Liver (tissue), 8 donors: ENCODE measurements at regions not wholly inside any gene's neighbourhood (a gene's known extent, or its start where the extent isn't known, plus 50 kb on each side); places are given as distances from the start of the nearest gene placed in this dataset.

ENCODE experiments used
- DNase-seq: peaks from one replicate; pipeline ENCODE4 v3.0.0-alpha.2; 2017; ENCODE audit warnings: low spot score
- H3K27ac ChIP-seq, 2 donors: one replicate each; pipeline ENCODE4 v1.7.0; 2013; ENCODE audit warnings: inconsistent platforms in 2 of 2, low read length in 2 of 2, control low read depth in 1 of 2, low read depth in 1 of 2, mild to moderate bottlenecking in 1 of 2
- H3K27me3 ChIP-seq, 4 donors: one replicate each; pipeline versions ENCODE4 v1.6.1 to v1.7.0; 2013; ENCODE audit warnings: low read length in 3 of 4, inconsistent platforms in 1 of 4, mild to moderate bottlenecking in 1 of 4, moderate library complexity in 1 of 4; ENCODE audit not compliant: control insufficient read depth in 4 of 4, insufficient read depth in 4 of 4
- H3K36me3 ChIP-seq, 4 donors: one replicate each; pipeline versions ENCODE4 v1.6.1 to v1.7.0; 2013; ENCODE audit warnings: low read length in 3 of 4, mild to moderate bottlenecking in 3 of 4, low read depth in 1 of 4, moderate library complexity in 1 of 4; ENCODE audit not compliant: control insufficient read depth in 4 of 4, insufficient read depth in 3 of 4
- H3K4me1 ChIP-seq, 4 donors: one replicate each; pipeline versions ENCODE4 v1.6.1 to v1.7.0; 2013; ENCODE audit warnings: low read length in 3 of 4, mild to moderate bottlenecking in 3 of 4, moderate library complexity in 1 of 4; ENCODE audit not compliant: control insufficient read depth in 4 of 4, insufficient read depth in 4 of 4
- H3K4me3 ChIP-seq, 3 donors: one replicate each; pipeline versions ENCODE4 v1.6.1 to v1.7.0; 2013; ENCODE audit warnings: low read length in 3 of 3, control low read depth in 1 of 3, low read depth in 1 of 3, mild to moderate bottlenecking in 1 of 3
- H3K9ac ChIP-seq, 2 donors: one replicate each; pipeline ENCODE4 v1.7.0; 2013; ENCODE audit warnings: low read length in 2 of 2, mild to moderate bottlenecking in 2 of 2, moderate library complexity in 2 of 2, control low read depth in 1 of 2, low read depth in 1 of 2
- H3K9me3 ChIP-seq, 4 donors: one replicate each; pipeline versions ENCODE4 v1.6.1 to v1.7.0; 2013; ENCODE audit warnings: low read length in 3 of 4; ENCODE audit not compliant: control insufficient read depth in 4 of 4
- ATF3 ChIP-seq: IDR thresholded peaks from 2 replicates; pipeline ENCODE4 v1.6.1; 2016; ENCODE audit warnings: antibody characterized with exemption
- CTCF ChIP-seq: fragments of 150-350 bp; IDR thresholded peaks from 2 replicates; pipeline ENCODE4 v1.5.1; 2017; ENCODE audit warnings: improper control_type of control experiment, low read depth, low read length; ENCODE audit not compliant: missing input control
- FOXA2 ChIP-seq: IDR thresholded peaks from 2 replicates; pipeline ENCODE4 v1.6.1; 2016; ENCODE audit warnings: antibody characterized with exemption
- GABPA ChIP-seq, 2 donors: IDR thresholded peaks in 1 of 2; conservative IDR thresholded peaks in 1 of 2; 2 replicates each; pipeline ENCODE4 v1.6.1; 2016; ENCODE audit warnings: antibody characterized with exemption in 2 of 2, mild to moderate bottlenecking in 1 of 2, moderate library complexity in 1 of 2
- HNF4A ChIP-seq, 2 donors: conservative IDR thresholded peaks; 2 replicates each; pipeline ENCODE4 v1.6.1; 2016; ENCODE audit warnings: antibody characterized with exemption in 2 of 2, mild to moderate bottlenecking in 2 of 2
- JUND ChIP-seq, 2 donors: IDR thresholded peaks; 2 replicates each; pipeline ENCODE4 v1.6.1; 2016; ENCODE audit warnings: antibody characterized with exemption in 2 of 2
- NR2F2 ChIP-seq: IDR thresholded peaks from 2 replicates; pipeline ENCODE4 v1.6.1; 2016; ENCODE audit warnings: antibody characterized with exemption
- RAD21 ChIP-seq, 2 donors: IDR thresholded peaks; 2 replicates each; pipeline ENCODE4 v1.6.1; 2016; ENCODE audit warnings: antibody characterized with exemption in 2 of 2, mild to moderate bottlenecking in 2 of 2
- RXRA ChIP-seq, 2 donors: IDR thresholded peaks; 2 replicates each; pipeline ENCODE4 v1.6.1; 2017 to 2018; ENCODE audit warnings: antibody characterized with exemption in 2 of 2, mild to moderate bottlenecking in 1 of 2
- ZBTB33 ChIP-seq: IDR thresholded peaks from 2 replicates; pipeline ENCODE4 v1.6.1; 2016; ENCODE audit warnings: antibody characterized with exemption
- WGBS: extraction: QIAGEN DNeasy Blood & Tissue Kit; methylation state at CpG from one replicate; pipeline ENCODE4 v1.1.7; 2013; 5-methylcytosine and 5-hydroxymethylcytosine counted together
- TF ChIP-seq, protein P1 (sequence below): IDR thresholded peaks from 2 replicates; pipeline ENCODE4 v1.6.1; 2016; ENCODE audit warnings: antibody characterized with exemption, mild to moderate bottlenecking
- TF ChIP-seq, protein P2 (sequence below): IDR thresholded peaks from 2 replicates; pipeline ENCODE4 v1.6.1; 2016; ENCODE audit warnings: antibody characterized with exemption
- donor health status: healthy.
- donor health status: healthy.
- donor health status: healthy.
- donor health status: healthy.
- donor health status: healthy.

GRCh38 chr10:70981171-70981836 lies 92.9 kb upstream of the PCBD1 start (continued):
- TF ChIP-seq ZBTB33 (no peak), HNF4A (conservative IDR thresholded peaks at IDR 0.05) (no peak), JUND (IDR thresholded peaks at IDR 0.05) (no peak)

- Histone ChIP-seq H3K27me3 (peaks cover 0 to 3% (median 0%) of the 10 kb centered on the region in 4 donors), H3K4me3 (no peak overlapping the region), H3K4me1 (no peaks in the 10 kb centered on the region), H3K36me3 (no peaks in the 10 kb centered on the region), H3K9ac (no peak overlapping the region), H3K27ac (no peak overlapping the region), H3K9me3 (no peaks in the 10 kb centered on the region)
- TF ChIP-seq CTCF (no peak), RXRA (IDR thresholded peaks at IDR 0.05) (no peak), FOXA2 (no peak), HNF4A (conservative IDR thresholded peaks at IDR 0.05) (no peak), NR2F2 (no peak), RAD21 (IDR thresholded peaks at IDR 0.05) (no peak), GABPA (IDR thresholded peaks at IDR 0.05 in 1 of 2, conservative IDR thresholded peaks at IDR 0.05 in 1 of 2) (no peak)
- TF ChIP-seq, protein P1, sequence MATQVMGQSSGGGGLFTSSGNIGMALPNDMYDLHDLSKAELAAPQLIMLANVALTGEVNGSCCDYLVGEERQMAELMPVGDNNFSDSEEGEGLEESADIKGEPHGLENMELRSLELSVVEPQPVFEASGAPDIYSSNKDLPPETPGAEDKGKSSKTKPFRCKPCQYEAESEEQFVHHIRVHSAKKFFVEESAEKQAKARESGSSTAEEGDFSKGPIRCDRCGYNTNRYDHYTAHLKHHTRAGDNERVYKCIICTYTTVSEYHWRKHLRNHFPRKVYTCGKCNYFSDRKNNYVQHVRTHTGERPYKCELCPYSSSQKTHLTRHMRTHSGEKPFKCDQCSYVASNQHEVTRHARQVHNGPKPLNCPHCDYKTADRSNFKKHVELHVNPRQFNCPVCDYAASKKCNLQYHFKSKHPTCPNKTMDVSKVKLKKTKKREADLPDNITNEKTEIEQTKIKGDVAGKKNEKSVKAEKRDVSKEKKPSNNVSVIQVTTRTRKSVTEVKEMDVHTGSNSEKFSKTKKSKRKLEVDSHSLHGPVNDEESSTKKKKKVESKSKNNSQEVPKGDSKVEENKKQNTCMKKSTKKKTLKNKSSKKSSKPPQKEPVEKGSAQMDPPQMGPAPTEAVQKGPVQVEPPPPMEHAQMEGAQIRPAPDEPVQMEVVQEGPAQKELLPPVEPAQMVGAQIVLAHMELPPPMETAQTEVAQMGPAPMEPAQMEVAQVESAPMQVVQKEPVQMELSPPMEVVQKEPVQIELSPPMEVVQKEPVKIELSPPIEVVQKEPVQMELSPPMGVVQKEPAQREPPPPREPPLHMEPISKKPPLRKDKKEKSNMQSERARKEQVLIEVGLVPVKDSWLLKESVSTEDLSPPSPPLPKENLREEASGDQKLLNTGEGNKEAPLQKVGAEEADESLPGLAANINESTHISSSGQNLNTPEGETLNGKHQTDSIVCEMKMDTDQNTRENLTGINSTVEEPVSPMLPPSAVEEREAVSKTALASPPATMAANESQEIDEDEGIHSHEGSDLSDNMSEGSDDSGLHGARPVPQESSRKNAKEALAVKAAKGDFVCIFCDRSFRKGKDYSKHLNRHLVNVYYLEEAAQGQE, result no peak
- 89% methylated on average over 6 of the region's 6 CpGs for WGBS
- no peak for DNase-seq
Measured at GRCh38 chr10:70981936-70982335, 93.6 kb upstream of the PCBD1 start.

DNA sequence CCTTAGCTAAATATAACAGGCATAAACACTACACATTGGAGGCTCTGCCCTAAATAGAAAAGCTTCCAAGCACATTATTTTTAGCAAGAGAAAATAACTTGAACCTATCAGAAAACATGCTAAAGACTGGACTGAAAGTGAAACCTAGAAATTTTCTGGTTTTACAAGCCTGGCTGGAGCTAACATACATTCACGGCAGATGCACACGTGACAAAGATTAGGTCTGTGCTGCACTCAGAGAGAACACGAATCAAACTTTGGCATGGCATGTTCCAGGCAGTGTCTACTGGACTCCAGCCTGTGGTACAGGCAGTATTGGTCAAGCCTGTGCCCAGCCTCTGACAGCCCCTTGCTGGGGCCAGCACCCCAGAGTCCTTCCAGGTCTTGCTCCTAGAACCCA lies 94.1 kb upstream of the PCBD1 start:
- no peak for TF ChIP-seq CTCF
- TF ChIP-seq RXRA (IDR thresholded peaks at IDR 0.05), result no peak
- TF ChIP-seq, protein P2, sequence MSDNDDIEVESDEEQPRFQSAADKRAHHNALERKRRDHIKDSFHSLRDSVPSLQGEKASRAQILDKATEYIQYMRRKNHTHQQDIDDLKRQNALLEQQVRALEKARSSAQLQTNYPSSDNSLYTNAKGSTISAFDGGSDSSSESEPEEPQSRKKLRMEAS, result no peak
- TF ChIP-seq, protein P1, result no peak
- no peak for TF ChIP-seq ATF3
- TF ChIP-seq JUND (IDR thresholded peaks at IDR 0.05), result no peak
- no peak for TF ChIP-seq RAD21 (IDR thresholded peaks at IDR 0.05)
- no peak overlapping the region for H3K4me3 ChIP-seq
- no peaks in the 10 kb centered on the region for H3K36me3 ChIP-seq
- 68% methylated on average over 3 of the region's 3 CpGs for WGBS
- H3K4me1 ChIP-seq, result no peaks in the 10 kb centered on the region
- H3K9ac ChIP-seq, result no peak overlapping the region
- no peaks in the 10 kb centered on the region for H3K9me3 ChIP-seq
- DNase-seq, result no peak
- peaks cover 0 to 3% (median 0%) of the 10 kb centered on the region in 4 donors for H3K27me3 ChIP-seq
- no peak overlapping the region for H3K27ac ChIP-seq
